ENCODE measurements at regions not wholly inside any gene's neighbourhood (a gene's known extent, or its start where the extent isn't known, plus 50 kb on each side); places are given as distances from the start of the nearest gene placed in this dataset.

GRCh38 chr2:34099377-34099776 lies 500.3 kb upstream of the FAM98A start:
- 86 to 92% methylated on average over 2 of the region's 2 CpGs for WGBS, 2 donors

DNA sequence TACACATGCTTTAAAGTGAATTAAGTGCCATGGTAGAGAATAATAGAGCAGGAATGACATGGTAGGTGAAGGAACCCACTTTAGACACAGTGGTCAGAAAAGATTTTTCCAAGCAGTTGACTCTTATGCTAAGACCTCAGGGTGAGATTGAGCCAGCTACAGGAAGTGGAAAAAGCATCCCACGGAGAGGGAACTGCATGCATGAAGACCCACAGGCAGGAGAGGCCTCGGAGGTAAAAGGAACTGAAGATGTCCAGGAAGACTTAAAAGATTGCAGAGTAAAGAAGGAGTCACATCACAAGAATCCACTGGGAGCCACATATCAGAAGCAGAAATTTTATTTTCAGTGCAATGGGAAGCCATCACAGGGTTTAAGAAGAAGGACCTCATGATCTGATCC lies 499.2 kb upstream of the FAM98A start:
- Histone ChIP-seq H3K9me3 (ENCODE audit: control insufficient read depth in 4 of 4, insufficient read depth in 3 of 4, low read length in 3 of 4) (no peaks in the 10 kb centered on the region), H3K27me3 (ENCODE audit: control insufficient read depth in 3 of 3, insufficient read depth in 3 of 3, low read length in 2 of 3) (no peaks in the 10 kb centered on the region), H3K36me3 (ENCODE audit: control insufficient read depth in 4 of 4, insufficient read depth in 4 of 4, low read length in 4 of 4) (no peaks in the 10 kb centered on the region), H3K27ac (ENCODE audit: low read depth in 1 of 2, low read length in 1 of 2) (no peak overlapping the region), H3K4me3 (no peak overlapping the region), H3K4me1 (ENCODE audit: control insufficient read depth in 5 of 5, insufficient read depth in 5 of 5, low read length in 5 of 5) (no peaks in the 10 kb centered on the region), H3K9ac (ENCODE audit: insufficient read depth in 1 of 2, low read length in 2 of 2) (no peak overlapping the region)
- 58 to 66% methylated on average over 2 of the region's 2 CpGs for WGBS, 2 donors
- no peak for TF ChIP-seq CTCF (IDR thresholded peaks at IDR 0.05; ENCODE audit: control extremely low read depth, extremely low read depth)
- DNase-seq (no peak), ATAC-seq (ENCODE audit: insufficient read depth, low FRiP score) (no peak)

More at GRCh38 chr2:34099377-34099776, 500.3 kb upstream of the FAM98A start:
- Histone ChIP-seq H3K27ac (ENCODE audit: low read depth in 1 of 2, low read length in 1 of 2) (no peak overlapping the region), H3K9ac (ENCODE audit: insufficient read depth in 1 of 2, low read length in 2 of 2) (no peak overlapping the region), H3K4me1 (ENCODE audit: control insufficient read depth in 5 of 5, insufficient read depth in 5 of 5, low read length in 5 of 5) (no peaks in the 10 kb centered on the region), H3K4me3 (no peak overlapping the region), H3K9me3 (ENCODE audit: control insufficient read depth in 4 of 4, insufficient read depth in 3 of 4, low read length in 3 of 4) (no peaks in the 10 kb centered on the region), H3K27me3 (ENCODE audit: control insufficient read depth in 3 of 3, insufficient read depth in 3 of 3, low read length in 2 of 3) (no peaks in the 10 kb centered on the region), H3K36me3 (ENCODE audit: control insufficient read depth in 4 of 4, insufficient read depth in 4 of 4, low read length in 4 of 4) (no peaks in the 10 kb centered on the region)
- no peak for ATAC-seq (ENCODE audit: insufficient read depth, low FRiP score)
- DNase-seq = no peak
- TF ChIP-seq CTCF (IDR thresholded peaks at IDR 0.05; ENCODE audit: control extremely low read depth, extremely low read depth) = no peak

- Histone ChIP-seq H3K36me3 (ENCODE audit: control insufficient read depth in 4 of 4, insufficient read depth in 4 of 4, low read length in 4 of 4) (no peaks in the 10 kb centered on the region), H3K27me3 (ENCODE audit: control insufficient read depth in 3 of 3, insufficient read depth in 3 of 3, low read length in 2 of 3) (no peaks in the 10 kb centered on the region), H3K27ac (ENCODE audit: low read depth in 1 of 2, low read length in 1 of 2) (no peak overlapping the region), H3K9ac (ENCODE audit: insufficient read depth in 1 of 2, low read length in 2 of 2) (no peak overlapping the region), H3K4me1 (ENCODE audit: control insufficient read depth in 5 of 5, insufficient read depth in 5 of 5, low read length in 5 of 5) (no peaks in the 10 kb centered on the region), H3K4me3 (no peak overlapping the region), H3K9me3 (ENCODE audit: control insufficient read depth in 4 of 4, insufficient read depth in 3 of 4, low read length in 3 of 4) (no peaks in the 10 kb centered on the region)
- peak; percentile 64 to 88 (median 83) for DNase-seq
- no peak for ATAC-seq (ENCODE audit: insufficient read depth, low FRiP score)
- 63 to 64% methylated on average over 3 of the region's 3 CpGs for WGBS, 2 donors
- peak; percentile 27 for TF ChIP-seq CTCF (IDR thresholded peaks at IDR 0.05; ENCODE audit: control extremely low read depth, extremely low read depth)
These were observed 497.6 kb upstream of the FAM98A start for GRCh38 chr2:34096562-34097171.

DNA sequence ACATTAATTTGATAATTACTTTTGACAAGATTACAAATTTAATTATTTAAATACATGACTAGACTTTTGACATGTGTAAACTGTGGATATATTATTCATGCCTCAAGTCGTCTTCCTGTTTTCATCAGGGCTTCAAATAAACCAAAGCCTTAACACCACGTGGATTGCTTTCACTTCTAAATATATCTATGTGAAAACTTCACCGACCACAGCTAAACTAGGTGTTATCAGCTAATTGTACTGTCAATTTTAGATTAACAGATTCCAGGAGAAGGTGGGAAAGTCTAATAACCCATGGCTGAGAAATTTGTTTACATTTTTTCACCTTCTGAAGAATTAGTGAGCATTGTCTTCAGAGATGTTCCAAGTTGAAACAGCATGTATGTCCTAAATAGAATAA lies 494.7 kb upstream of the FAM98A start:
- H3K9me3 ChIP-seq (ENCODE audit: control insufficient read depth in 4 of 4, insufficient read depth in 3 of 4, low read length in 3 of 4) = no peaks in the 10 kb centered on the region

More for the DNA sequence above, 494.7 kb upstream of the FAM98A start:
- H3K27me3 ChIP-seq (ENCODE audit: control insufficient read depth in 3 of 3, insufficient read depth in 3 of 3, low read length in 2 of 3) = no peaks in the 10 kb centered on the region
- no peak overlapping the region for H3K4me3 ChIP-seq
- WGBS, 2 donors = 19 to 21% methylated on average over 3 of the region's 3 CpGs
- no peaks in the 10 kb centered on the region for H3K36me3 ChIP-seq (ENCODE audit: control insufficient read depth in 4 of 4, insufficient read depth in 4 of 4, low read length in 4 of 4)
- no peaks in the 10 kb centered on the region for H3K4me1 ChIP-seq (ENCODE audit: control insufficient read depth in 5 of 5, insufficient read depth in 5 of 5, low read length in 5 of 5)
- no peak overlapping the region for H3K27ac ChIP-seq (ENCODE audit: low read depth in 1 of 2, low read length in 1 of 2)
- no peak for TF ChIP-seq CTCF (IDR thresholded peaks at IDR 0.05; ENCODE audit: control extremely low read depth, extremely low read depth)
- ATAC-seq (ENCODE audit: insufficient read depth, low FRiP score) (no peak), DNase-seq (no peak)
- no peak overlapping the region for H3K9ac ChIP-seq (ENCODE audit: insufficient read depth in 1 of 2, low read length in 2 of 2)

Data from lung (tissue), 11 donors.